ENCODE measurements at regions not wholly inside any gene's neighbourhood (a gene's known extent, or its start where the extent isn't known, plus 50 kb on each side); places are given as distances from the start of the nearest gene placed in this dataset.
A peak's percentile ranks its signal among the peaks of the same experiment; 100 is the strongest.

GRCh38 chr9:12625844-12626243 is 67.3 kb upstream of the TYRP1 start:
- ChIA-PET POLR2A (no interaction called here), CTCF (no interaction called here)
- TF ChIP-seq TARDBP (IDR thresholded peaks at IDR 0.05), result no peak
- no peak for TF ChIP-seq LEF1 (IDR thresholded peaks at IDR 0.05; ENCODE audit: borderline replicate concordance)
- no peak for TF ChIP-seq L3MBTL2 (conservative IDR thresholded peaks at IDR 0.05)
- DNase-seq (ENCODE audit: extremely low spot score), result no peak

- POLR2A ChIA-PET, result no interaction called here
- CTCF ChIA-PET, result no interaction called here
- TF ChIP-seq NFRKB (IDR thresholded peaks at IDR 0.05) (no peak), CTBP1 (IDR thresholded peaks at IDR 0.05; ENCODE audit: borderline replicate concordance) (no peak), L3MBTL2 (conservative IDR thresholded peaks at IDR 0.05) (no peak), ARNT (IDR thresholded peaks at IDR 0.05) (no peak), SUZ12 (IDR thresholded peaks at IDR 0.05) (no peak), ELF4 (IDR thresholded peaks at IDR 0.05) (no peak), FOXK2 (IDR thresholded peaks at IDR 0.05) (no peak), PKNOX1 (IDR thresholded peaks at IDR 0.05) (no peak), LEF1 (IDR thresholded peaks at IDR 0.05; ENCODE audit: borderline replicate concordance) (no peak)
- DNase-seq (ENCODE audit: extremely low spot score), result no peak
Observed at GRCh38 chr9:12627096-12627495, 66.1 kb upstream of the TYRP1 start.

GRCh38 chr9:12628546-12628945 is 64.6 kb upstream of the TYRP1 start:
- no peak for DNase-seq (ENCODE audit: extremely low spot score)
- ChIA-PET POLR2A (no interaction called here), CTCF (no interaction called here)
- TF ChIP-seq ELF4 (IDR thresholded peaks at IDR 0.05) (no peak), FOXA1 (IDR thresholded peaks at IDR 0.05) (no peak), BHLHE40 (IDR thresholded peaks at IDR 0.05; ENCODE audit: borderline replicate concordance) (no peak), CTBP1 (IDR thresholded peaks at IDR 0.05; ENCODE audit: borderline replicate concordance) (no peak), HDGF (IDR thresholded peaks at IDR 0.05; ENCODE audit: borderline replicate concordance) (no peak), NFRKB (IDR thresholded peaks at IDR 0.05) (no peak), PKNOX1 (IDR thresholded peaks at IDR 0.05) (no peak), SP1 (IDR thresholded peaks at IDR 0.05) (no peak), LEF1 (IDR thresholded peaks at IDR 0.05; ENCODE audit: borderline replicate concordance) (no peak), TARDBP (IDR thresholded peaks at IDR 0.05) (no peak), L3MBTL2 (conservative IDR thresholded peaks at IDR 0.05) (no peak), SUZ12 (IDR thresholded peaks at IDR 0.05) (no peak), ARNT (IDR thresholded peaks at IDR 0.05) (no peak), FOXM1 (IDR thresholded peaks at IDR 0.05; ENCODE audit: borderline replicate concordance) (no peak), FOXK2 (IDR thresholded peaks at IDR 0.05) (no peak)

- no peak for DNase-seq (ENCODE audit: extremely low spot score)
- no peak for TF ChIP-seq FOXM1 (IDR thresholded peaks at IDR 0.05; ENCODE audit: borderline replicate concordance)
- CTCF ChIA-PET, result no interaction called here
- POLR2A ChIA-PET, result no interaction called here
Observed at GRCh38 chr9:12629067-12629466, 64.1 kb upstream of the TYRP1 start.

- CTCF ChIA-PET, result interaction anchor here (0.7 kb wide), 1 partner anchor 52 kb away, joined by 3 read pairs; no protein-coding TSS in a partner anchor
- DNase-seq (ENCODE audit: extremely low spot score), result no peak
- no peak for TF ChIP-seq ELF4 (IDR thresholded peaks at IDR 0.05)
- TF ChIP-seq FOXK2 (IDR thresholded peaks at IDR 0.05), result no peak
- TF ChIP-seq L3MBTL2 (conservative IDR thresholded peaks at IDR 0.05), result no peak
- no peak for TF ChIP-seq LEF1 (IDR thresholded peaks at IDR 0.05; ENCODE audit: borderline replicate concordance)
- TF ChIP-seq FOXA1 (IDR thresholded peaks at IDR 0.05), result no peak
- TF ChIP-seq BHLHE40 (IDR thresholded peaks at IDR 0.05; ENCODE audit: borderline replicate concordance), result no peak
- no peak for TF ChIP-seq SP1 (IDR thresholded peaks at IDR 0.05)
- no peak for TF ChIP-seq ARNT (IDR thresholded peaks at IDR 0.05)
- no peak for TF ChIP-seq ZNF384 (IDR thresholded peaks at IDR 0.05)
- TF ChIP-seq TARDBP (IDR thresholded peaks at IDR 0.05), result no peak
- TF ChIP-seq NFRKB (IDR thresholded peaks at IDR 0.05), result no peak
- POLR2A ChIA-PET, result no interaction called here
Observed at GRCh38 chr9:12631866-12632265, 61.3 kb upstream of the TYRP1 start.

- no peak for DNase-seq (ENCODE audit: extremely low spot score)
- TF ChIP-seq TARDBP (IDR thresholded peaks at IDR 0.05) (no peak), NFRKB (IDR thresholded peaks at IDR 0.05) (no peak), PKNOX1 (IDR thresholded peaks at IDR 0.05) (no peak), FOXM1 (IDR thresholded peaks at IDR 0.05; ENCODE audit: borderline replicate concordance) (no peak), CTBP1 (IDR thresholded peaks at IDR 0.05; ENCODE audit: borderline replicate concordance) (no peak)
- ChIA-PET CTCF (no interaction called here), POLR2A (no interaction called here)
Observed at GRCh38 chr9:12633016-12633765, 60.0 kb upstream of the TYRP1 start.

- CTCF ChIA-PET, result interaction anchor here (0.7 to 1.5 kb wide), 4 partner anchors 33 to 183 kb away, joined by 3 to 11 read pairs (median 4); no protein-coding TSS in a partner anchor
- peak; percentile 8 for DNase-seq (ENCODE audit: extremely low spot score)
- no peak for TF ChIP-seq LEF1 (IDR thresholded peaks at IDR 0.05; ENCODE audit: borderline replicate concordance)
- no peak for TF ChIP-seq CTBP1 (IDR thresholded peaks at IDR 0.05; ENCODE audit: borderline replicate concordance)
- no peak for TF ChIP-seq ZNF384 (IDR thresholded peaks at IDR 0.05)
- TF ChIP-seq FOXK2 (IDR thresholded peaks at IDR 0.05), result no peak
- no peak for TF ChIP-seq SUZ12 (IDR thresholded peaks at IDR 0.05)
- no peak for TF ChIP-seq NFRKB (IDR thresholded peaks at IDR 0.05)
- no peak for TF ChIP-seq HDGF (IDR thresholded peaks at IDR 0.05; ENCODE audit: borderline replicate concordance)
- POLR2A ChIA-PET, result no interaction called here
Observed at GRCh38 chr9:12640016-12640587, 53.1 kb upstream of the TYRP1 start.
